Psoas muscle (tissue), 7 donors: ENCODE measurements at regions not wholly inside any gene's neighbourhood (a gene's known extent, or its start where the extent isn't known, plus 50 kb on each side); places are given as distances from the start of the nearest gene placed in this dataset.

Source experiments
- ATAC-seq, 4 donors: fragments of 200-7000 bp; cut with Tn5 transposase; one replicate each; pipeline ENCODE4 v1.9.1; 2020; ENCODE audit warnings: moderate library complexity in 3 of 4, mild to moderate bottlenecking in 2 of 4
- DNase-seq, 2 donors: peaks; one replicate each; pipeline ENCODE4 v3.0.0-alpha.2; 2020
- H3K27ac ChIP-seq: fragments of 200-600 bp; one replicate; pipeline ENCODE4 v1.8.0; 2022
- H3K27me3 ChIP-seq, 3 donors: fragments of 200-600 bp in 1 of 3; one replicate each; pipeline versions ENCODE4 v1.6.1 to v1.8.0; 2013 to 2022; ENCODE audit warnings: low read length in 2 of 3, mild to moderate bottlenecking in 2 of 3, moderate library complexity in 1 of 3; ENCODE audit not compliant: insufficient read depth in 3 of 3
- H3K36me3 ChIP-seq, 2 donors: fragments of 200-600 bp in 1 of 2; one replicate each; pipeline versions ENCODE4 v1.6.1 to v1.8.0; 2013 to 2022; ENCODE audit warnings: low read depth in 1 of 2, mild to moderate bottlenecking in 1 of 2, moderate library complexity in 1 of 2; ENCODE audit not compliant: insufficient read depth in 1 of 2
- H3K4me1 ChIP-seq: fragments of 200-600 bp; one replicate; pipeline ENCODE4 v1.8.0; 2022
- H3K4me3 ChIP-seq: fragments of 200-600 bp; one replicate; pipeline ENCODE4 v1.8.0; 2022; ENCODE audit warnings: mild to moderate bottlenecking
- H3K9me3 ChIP-seq: fragments of 200-600 bp; one replicate; pipeline ENCODE4 v1.8.0; 2022
- WGBS, 3 donors: extraction: QIAGEN DNeasy Blood & Tissue Kit; methylation state at CpG; one replicate each; pipeline versions ENCODE4 v1.1.6 to v1.1.7; 2013; 5-methylcytosine and 5-hydroxymethylcytosine counted together
- intact Hi-C, 2 donors: fragments of 100-400 bp; cut with DNase I; formaldehyde crosslinking; loops; one replicate each; pipeline versions ENCODE4 v1.11.0 to v1.14.2; 2022
- TF ChIP-seq, protein P1 (sequence below): fragments of 200-600 bp; IDR thresholded peaks from one replicate; pipeline ENCODE4 v1.8.0; 2022; ENCODE audit warnings: antibody characterized with exemption
- donor health status: healthy with polysubstance abuse.
- donor health status: DM: no; HTN: no; CAD: no; lungs with moderate emphysema.
- donor health status: Bipolar disorder and iron deficiency.
- donor health status: healthy.
- donor health status: DM: yes; HTN: yes; CAD: no.
- donor health status: DM: no; HTN: no; CAD: no.
- donor health status: DM: yes; HTN: yes; CAD: no.

DNA sequence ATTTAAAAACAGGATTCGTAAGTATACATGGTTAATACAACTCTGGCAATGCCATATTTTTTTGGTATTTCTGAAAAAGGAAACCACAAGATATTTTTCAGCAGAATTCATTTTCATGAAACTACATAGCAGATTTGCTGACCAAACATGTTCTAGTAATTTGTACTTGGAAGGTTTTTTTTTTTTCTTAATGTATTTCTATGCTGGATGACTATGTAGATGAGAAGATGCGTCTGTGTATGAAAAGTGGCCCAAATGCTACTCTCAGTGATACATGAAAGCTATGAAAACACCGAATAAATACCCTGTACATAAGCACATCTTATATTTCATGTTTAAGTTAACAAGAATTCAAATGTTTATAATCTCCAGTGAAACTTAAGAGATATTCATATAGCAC, 400.9 kb upstream of the CYLC2 start:
- no peak overlapping the region for H3K27ac ChIP-seq
- ATAC-seq, result no peak
- no peaks in the 10 kb centered on the region for H3K36me3 ChIP-seq
- H3K4me1 ChIP-seq, result no peaks in the 10 kb centered on the region
- no peaks in the 10 kb centered on the region for H3K27me3 ChIP-seq
- H3K9me3 ChIP-seq, result no peaks in the 10 kb centered on the region
- DNase-seq, result no peak
- TF ChIP-seq, protein P1, sequence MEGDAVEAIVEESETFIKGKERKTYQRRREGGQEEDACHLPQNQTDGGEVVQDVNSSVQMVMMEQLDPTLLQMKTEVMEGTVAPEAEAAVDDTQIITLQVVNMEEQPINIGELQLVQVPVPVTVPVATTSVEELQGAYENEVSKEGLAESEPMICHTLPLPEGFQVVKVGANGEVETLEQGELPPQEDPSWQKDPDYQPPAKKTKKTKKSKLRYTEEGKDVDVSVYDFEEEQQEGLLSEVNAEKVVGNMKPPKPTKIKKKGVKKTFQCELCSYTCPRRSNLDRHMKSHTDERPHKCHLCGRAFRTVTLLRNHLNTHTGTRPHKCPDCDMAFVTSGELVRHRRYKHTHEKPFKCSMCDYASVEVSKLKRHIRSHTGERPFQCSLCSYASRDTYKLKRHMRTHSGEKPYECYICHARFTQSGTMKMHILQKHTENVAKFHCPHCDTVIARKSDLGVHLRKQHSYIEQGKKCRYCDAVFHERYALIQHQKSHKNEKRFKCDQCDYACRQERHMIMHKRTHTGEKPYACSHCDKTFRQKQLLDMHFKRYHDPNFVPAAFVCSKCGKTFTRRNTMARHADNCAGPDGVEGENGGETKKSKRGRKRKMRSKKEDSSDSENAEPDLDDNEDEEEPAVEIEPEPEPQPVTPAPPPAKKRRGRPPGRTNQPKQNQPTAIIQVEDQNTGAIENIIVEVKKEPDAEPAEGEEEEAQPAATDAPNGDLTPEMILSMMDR, result no peak
- H3K4me3 ChIP-seq, result no peak overlapping the region
- WGBS, 3 donors, result 81 to 86% (median 84%) methylated on average over 3 of the region's 3 CpGs
- intact Hi-C loops, result no loop called here

DNA sequence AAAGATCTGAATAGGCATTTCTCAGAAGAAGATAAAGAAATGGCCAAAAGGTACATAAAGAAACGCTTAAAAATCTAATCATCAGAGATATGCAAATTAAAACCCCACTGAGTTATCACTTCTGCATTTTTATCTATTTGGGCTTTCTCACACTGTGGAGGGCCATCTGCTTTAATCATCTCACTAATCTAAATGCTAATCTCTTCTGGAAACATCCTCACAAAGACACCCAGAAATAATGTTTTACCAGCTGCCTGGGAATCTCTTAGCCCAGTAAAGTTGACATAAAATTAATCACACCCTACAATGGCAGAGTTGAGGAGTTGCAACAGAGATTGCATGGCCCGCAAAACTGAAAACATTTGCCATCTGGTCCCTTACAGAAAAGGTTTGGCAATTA, 407.9 kb upstream of the CYLC2 start:
- WGBS, 3 donors, result 53 to 66% (median 61%) methylated on average over 2 of the region's 2 CpGs
- Histone ChIP-seq H3K4me1 (no peaks in the 10 kb centered on the region), H3K36me3 (no peaks in the 10 kb centered on the region), H3K9me3 (no peaks in the 10 kb centered on the region), H3K27ac (no peak overlapping the region), H3K27me3 (no peaks in the 10 kb centered on the region), H3K4me3 (no peak overlapping the region)
- TF ChIP-seq, protein P1, result no peak
- DNase-seq (no peak), ATAC-seq (no peak)
- intact Hi-C loops, result no loop called here

DNA sequence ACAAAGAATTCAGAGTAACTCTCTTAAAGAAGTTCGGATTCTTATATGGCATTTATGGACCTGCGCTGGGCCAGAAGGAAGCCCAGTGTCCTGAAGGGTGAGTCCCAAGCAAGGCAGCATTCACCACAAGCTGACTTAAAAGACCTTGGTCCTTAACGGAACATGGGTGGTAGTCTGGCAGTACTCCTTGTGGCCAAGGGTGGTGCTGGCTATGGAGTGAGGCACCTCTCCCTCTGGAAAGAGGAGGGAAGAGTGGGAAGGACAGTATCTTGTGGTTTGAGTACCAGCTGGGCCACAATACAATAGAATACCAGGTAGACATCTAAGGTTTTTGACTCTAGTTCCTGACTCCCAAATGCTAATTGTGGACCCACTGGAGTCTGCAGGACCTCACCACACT, 425.7 kb upstream of the CYLC2 start:
- intact Hi-C loops, result no loop called here
- no peak overlapping the region for H3K4me3 ChIP-seq
- H3K4me1 ChIP-seq, result no peaks in the 10 kb centered on the region
- TF ChIP-seq, protein P1, result no peak
- 93 to 97% (median 94%) methylated on average over 3 of the region's 3 CpGs for WGBS, 3 donors
- H3K36me3 ChIP-seq, result no peaks in the 10 kb centered on the region
- no peaks in the 10 kb centered on the region for H3K27me3 ChIP-seq
- ATAC-seq (no peak), DNase-seq (no peak)
- H3K27ac ChIP-seq, result no peak overlapping the region
- H3K9me3 ChIP-seq, result no peaks in the 10 kb centered on the region

DNA sequence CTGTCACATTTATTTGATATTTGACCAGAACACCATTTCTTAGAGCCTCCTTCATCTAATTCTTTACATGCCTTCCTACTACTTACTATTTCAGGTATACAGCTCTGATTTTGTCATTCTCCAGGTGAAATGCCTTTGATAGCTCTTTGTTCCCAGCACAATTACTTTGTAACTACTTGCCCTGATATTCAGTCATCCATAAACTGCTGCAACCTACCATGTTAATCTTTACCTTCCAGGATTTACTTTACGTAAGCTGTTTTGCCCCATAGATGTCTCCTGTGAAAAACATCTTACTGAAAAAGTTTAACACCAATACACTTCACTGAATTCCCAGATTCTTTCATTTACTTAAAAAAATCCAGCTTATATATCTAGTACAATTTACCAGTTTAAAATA, 443.8 kb upstream of the CYLC2 start:
- TF ChIP-seq, protein P1, result no peak
- no peak for DNase-seq
- 88 to 94% (median 92%) methylated on average over 1 of the region's 1 CpG for WGBS, 3 donors

DNA sequence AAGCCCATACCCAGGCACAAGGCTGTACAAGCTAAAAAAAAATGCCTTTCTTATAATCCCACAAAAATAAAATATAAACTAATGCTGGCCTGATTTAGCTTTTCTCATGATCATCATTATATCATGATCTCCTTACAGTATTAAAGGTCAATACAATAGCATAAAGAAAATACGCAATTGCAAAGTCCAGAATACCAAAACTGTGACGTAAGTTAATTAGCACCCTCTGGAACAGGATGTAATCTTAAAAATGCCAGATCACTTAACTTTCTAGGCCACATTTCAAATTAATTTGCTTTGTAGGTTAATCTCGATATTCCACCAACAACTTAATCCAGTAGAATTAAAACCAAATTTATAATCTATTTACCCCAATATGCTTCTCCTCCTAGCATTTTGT, 444.2 kb upstream of the CYLC2 start:
- Histone ChIP-seq H3K27ac (no peak overlapping the region), H3K4me1 (no peaks in the 10 kb centered on the region), H3K9me3 (no peaks in the 10 kb centered on the region), H3K4me3 (no peak overlapping the region), H3K36me3 (no peaks in the 10 kb centered on the region), H3K27me3 (no peaks in the 10 kb centered on the region)
- intact Hi-C loops, result no loop called here
- DNase-seq, result no peak
- WGBS, 3 donors, result 69 to 74% (median 73%) methylated on average over 3 of the region's 3 CpGs
- TF ChIP-seq, protein P1, result no peak
- ATAC-seq, result no peak

More for the DNA sequence above, 443.8 kb upstream of the CYLC2 start:
- no peak overlapping the region for H3K27ac ChIP-seq
- H3K4me1 ChIP-seq, result no peaks in the 10 kb centered on the region
- no peaks in the 10 kb centered on the region for H3K36me3 ChIP-seq
- H3K4me3 ChIP-seq, result no peak overlapping the region
- no peak for ATAC-seq
- no peaks in the 10 kb centered on the region for H3K9me3 ChIP-seq
- no peaks in the 10 kb centered on the region for H3K27me3 ChIP-seq
- intact Hi-C loops, result no loop called here
